HG03521 (cell line): ENCODE measurements at regions not wholly inside any gene's neighbourhood (a gene's known extent, or its start where the extent isn't known, plus 50 kb on each side); places are given as distances from the start of the nearest gene placed in this dataset.

ENCODE experiments used
- ATAC-seq: cut with Tn5 transposase; IDR thresholded peaks from one replicate; pipeline ENCODE4 v1.9.1; 2021; ENCODE audit warnings: mild to moderate bottlenecking, moderate library complexity; ENCODE audit not compliant: unreplicated experiment

- no peak for ATAC-seq
These were observed 169.9 kb downstream of the SLC28A3 start for GRCh38 chr9:84170521-84171141.

GRCh38 chr9:84173961-84174360, 166.6 kb downstream of the SLC28A3 start:
- ATAC-seq: no peak

- no peak for ATAC-seq
These were observed 166.1 kb downstream of the SLC28A3 start for GRCh38 chr9:84174486-84174885.

GRCh38 chr9:84177407-84177806, 163.2 kb downstream of the SLC28A3 start:
- ATAC-seq: no peak

- no peak for ATAC-seq
These were observed 161.0 kb downstream of the SLC28A3 start for GRCh38 chr9:84179531-84179930.

- ATAC-seq: no peak
These were observed 153.5 kb downstream of the SLC28A3 start for GRCh38 chr9:84187090-84187489.

- no peak for ATAC-seq
These were observed 150.7 kb downstream of the SLC28A3 start for GRCh38 chr9:84189904-84190303.

GRCh38 chr9:84190411-84190810, 150.1 kb downstream of the SLC28A3 start:
- no peak for ATAC-seq

- no peak for ATAC-seq
These were observed 133.7 kb downstream of the SLC28A3 start for GRCh38 chr9:84206801-84207370.

- no peak for ATAC-seq
These were observed 133.0 kb downstream of the SLC28A3 start for GRCh38 chr9:84207491-84207951.

GRCh38 chr9:84212246-84212645, 128.3 kb downstream of the SLC28A3 start:
- no peak for ATAC-seq

- ATAC-seq: no peak
These were observed 127.6 kb downstream of the SLC28A3 start for GRCh38 chr9:84212982-84213381.

- no peak for ATAC-seq
These were observed 124.4 kb downstream of the SLC28A3 start for GRCh38 chr9:84216151-84216550.

- ATAC-seq: no peak
These were observed 122.2 kb downstream of the SLC28A3 start for GRCh38 chr9:84218322-84218721.

- no peak for ATAC-seq
These were observed 116.3 kb downstream of the SLC28A3 start for GRCh38 chr9:84224246-84224645.
